ENCODE measurements at regions not wholly inside any gene's neighbourhood (a gene's known extent, or its start where the extent isn't known, plus 50 kb on each side); places are given as distances from the start of the nearest gene placed in this dataset.
"Not testable (repeated sequence)": the region's sequence is repeated elsewhere in the genome, so short reads cannot be mapped to it uniquely, and the experiment has no call there.

DNA sequence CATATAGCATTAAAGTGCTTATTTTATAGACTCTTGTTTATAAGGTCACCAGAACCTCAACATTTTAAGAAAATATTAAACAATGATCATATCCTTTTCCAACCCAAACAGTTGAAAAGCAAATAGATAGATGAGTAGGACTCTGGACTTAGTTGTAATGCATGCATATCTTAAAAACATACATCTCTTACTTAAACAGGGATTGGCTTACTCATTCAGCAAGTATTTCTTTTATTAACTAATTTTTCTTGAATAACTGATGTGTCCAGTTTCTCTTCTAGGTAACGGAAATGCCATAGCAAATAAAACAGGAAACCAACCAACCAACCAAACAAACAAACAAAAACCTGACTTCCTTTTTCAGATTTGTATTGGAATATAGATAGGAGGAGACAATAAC, 70.9 kb upstream of the NBPF4 start:
- DNase-seq = no peak

DNA sequence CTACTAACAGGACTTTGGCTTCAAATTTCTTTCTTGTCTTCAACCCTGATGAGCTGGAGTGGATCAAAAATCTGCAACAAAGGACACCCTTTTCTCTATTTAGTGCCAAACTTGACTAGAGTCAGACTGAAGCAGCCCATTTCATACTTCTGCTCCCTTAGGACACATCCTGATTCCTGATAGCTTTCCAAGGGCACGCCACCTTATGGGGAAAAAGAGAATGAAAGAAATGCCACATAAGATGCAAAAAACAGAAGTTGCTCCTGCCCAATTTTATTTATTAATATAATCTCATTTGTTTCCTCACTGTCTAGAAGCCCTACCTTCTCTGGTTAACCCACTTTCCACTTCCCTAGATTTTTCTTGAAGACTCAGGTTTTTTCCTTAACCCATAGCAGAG, 72.7 kb upstream of the NBPF4 start:
- peak in 1 of 2 experiments; percentile 24 for DNase-seq

DNA sequence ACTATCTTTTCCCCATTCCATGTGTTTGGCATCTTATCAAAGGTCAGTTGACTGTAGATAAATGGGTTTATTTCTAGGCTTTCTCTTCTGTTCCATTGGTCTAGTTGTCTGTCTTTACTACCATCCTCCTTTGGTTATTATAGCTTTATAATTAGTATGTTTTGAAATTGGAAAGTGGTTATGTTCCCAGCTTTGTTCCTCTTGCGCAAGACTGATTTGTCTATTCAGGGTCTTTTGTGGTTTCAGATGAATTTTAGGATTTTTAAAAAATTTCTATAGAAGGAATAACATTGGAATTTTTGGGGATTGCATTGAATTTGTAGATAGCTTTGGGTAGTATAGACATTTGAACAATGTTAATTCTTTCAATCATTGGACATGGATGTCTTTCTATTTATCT, 77.0 kb upstream of the NBPF4 start:
- no peak for DNase-seq

GRCh38 chr1:108325338-108325737, 81.5 kb upstream of the NBPF4 start:
- DNase-seq = not testable (repeated sequence)

GRCh38 chr1:108327534-108328466, 83.9 kb upstream of the NBPF4 start:
- DNase-seq = no peak

DNA sequence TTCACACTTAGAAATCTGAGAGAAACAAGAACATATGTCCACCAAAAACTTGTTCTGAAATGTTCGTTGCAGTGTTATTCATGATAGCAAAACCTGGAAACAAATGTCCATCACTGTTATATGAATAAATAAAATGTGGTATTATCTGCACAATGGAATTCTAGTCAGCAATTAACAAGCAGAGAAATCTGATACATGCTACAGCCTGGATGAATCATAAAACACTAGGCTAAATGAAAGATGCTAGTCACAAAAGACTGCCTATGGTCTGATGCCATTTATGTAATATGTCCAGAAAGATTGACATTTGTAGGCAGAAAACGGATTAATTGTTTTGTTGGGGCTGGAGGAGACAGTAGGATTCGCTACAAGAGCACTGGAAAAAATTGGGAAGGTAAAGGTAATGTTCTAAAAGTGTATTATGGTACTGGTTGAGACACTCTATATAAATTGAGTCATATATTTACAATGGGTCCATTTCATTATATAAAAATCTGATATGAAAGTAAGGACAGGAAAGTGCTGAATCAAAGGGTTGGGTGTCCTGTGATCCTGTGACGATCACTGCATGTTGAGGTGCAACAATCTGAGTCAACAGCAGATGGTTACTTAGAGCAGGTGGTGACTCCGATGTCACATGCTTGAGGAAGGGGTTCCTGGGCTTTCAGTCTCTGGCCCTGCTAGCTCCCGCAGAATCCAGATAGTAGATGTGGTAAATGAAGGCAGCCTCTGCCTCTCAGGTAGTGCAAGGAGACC, 102.1 kb upstream of the NBPF4 start:
- no peak for DNase-seq

DNA sequence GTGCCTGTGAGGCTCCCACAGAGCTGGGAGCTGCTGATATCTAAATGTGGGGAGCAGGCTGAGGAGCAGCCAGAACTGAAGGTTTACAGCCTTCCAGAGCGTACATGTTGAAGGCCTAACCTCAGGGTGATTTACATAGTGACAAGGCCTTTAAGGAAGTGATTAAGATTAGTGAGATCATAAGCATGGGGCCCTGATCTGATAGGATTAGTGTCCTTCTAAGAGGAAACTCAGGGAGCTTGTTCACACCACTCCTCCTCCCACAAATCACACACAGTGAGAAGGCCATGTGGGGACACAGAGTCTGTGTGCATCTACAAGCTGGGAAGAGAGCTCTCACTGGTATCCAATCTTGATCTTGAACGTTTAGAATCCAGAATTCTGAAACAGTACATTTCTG, 92.3 kb upstream of the NBPF6 start:
- DNase-seq = no peak

- DNase-seq = not testable (repeated sequence)
These were observed 69.9 kb upstream of the NBPF6 start for GRCh38 chr1:108380059-108380832.
